ENCODE measurements at regions not wholly inside any gene's neighbourhood (a gene's known extent, or its start where the extent isn't known, plus 50 kb on each side); places are given as distances from the start of the nearest gene placed in this dataset.

DNA sequence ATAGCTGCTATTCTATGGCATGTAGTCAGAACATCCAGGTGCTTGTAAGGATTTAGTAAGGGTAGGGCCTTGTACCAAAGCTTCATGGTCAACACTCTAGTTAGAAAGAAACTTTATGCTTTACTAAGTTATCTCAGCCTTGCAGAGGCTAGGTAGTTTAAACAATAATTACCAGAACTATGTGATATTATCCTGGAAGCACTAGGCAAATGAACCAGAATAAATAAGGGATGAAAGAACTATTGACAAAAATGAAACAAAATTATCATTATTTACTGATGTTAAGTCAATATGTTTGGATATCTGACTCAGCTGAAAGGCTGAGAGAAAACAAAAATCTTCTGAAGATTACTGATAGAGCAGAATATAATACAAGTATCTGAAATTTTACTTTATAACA is 1089.1 kb upstream of the RAG2 start:
- no peaks in the 10 kb centered on the region for H4K20me1 ChIP-seq (ENCODE audit: insufficient read depth, low read length)
- TF ChIP-seq EZH2 (IDR thresholded peaks at IDR 0.05; ENCODE audit: insufficient read depth, low read length), result no peak
- TF ChIP-seq, protein P1, sequence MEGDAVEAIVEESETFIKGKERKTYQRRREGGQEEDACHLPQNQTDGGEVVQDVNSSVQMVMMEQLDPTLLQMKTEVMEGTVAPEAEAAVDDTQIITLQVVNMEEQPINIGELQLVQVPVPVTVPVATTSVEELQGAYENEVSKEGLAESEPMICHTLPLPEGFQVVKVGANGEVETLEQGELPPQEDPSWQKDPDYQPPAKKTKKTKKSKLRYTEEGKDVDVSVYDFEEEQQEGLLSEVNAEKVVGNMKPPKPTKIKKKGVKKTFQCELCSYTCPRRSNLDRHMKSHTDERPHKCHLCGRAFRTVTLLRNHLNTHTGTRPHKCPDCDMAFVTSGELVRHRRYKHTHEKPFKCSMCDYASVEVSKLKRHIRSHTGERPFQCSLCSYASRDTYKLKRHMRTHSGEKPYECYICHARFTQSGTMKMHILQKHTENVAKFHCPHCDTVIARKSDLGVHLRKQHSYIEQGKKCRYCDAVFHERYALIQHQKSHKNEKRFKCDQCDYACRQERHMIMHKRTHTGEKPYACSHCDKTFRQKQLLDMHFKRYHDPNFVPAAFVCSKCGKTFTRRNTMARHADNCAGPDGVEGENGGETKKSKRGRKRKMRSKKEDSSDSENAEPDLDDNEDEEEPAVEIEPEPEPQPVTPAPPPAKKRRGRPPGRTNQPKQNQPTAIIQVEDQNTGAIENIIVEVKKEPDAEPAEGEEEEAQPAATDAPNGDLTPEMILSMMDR (IDR thresholded peaks at IDR 0.05; ENCODE audit: insufficient read depth, low read depth, low read length), result no peak
- no peaks in the 10 kb centered on the region for H3K4me1 Mint-ChIP-seq (ENCODE audit: low read depth, unreplicated experiment)
- H3K9me3 ChIP-seq (ENCODE audit: insufficient read depth, low read depth, low read length), result no peaks in the 10 kb centered on the region
- H3K36me3 ChIP-seq (ENCODE audit: insufficient read depth, low read length), result no peaks in the 10 kb centered on the region
- DNase-seq (ENCODE audit: low read depth) (no peak), FAIRE-seq (no peak)
- H3K27ac ChIP-seq (ENCODE audit: low read depth, low read length), result no peak overlapping the region
- H3K36me3 Mint-ChIP-seq (ENCODE audit: low read depth, unreplicated experiment), result no peaks in the 10 kb centered on the region
- no peak overlapping the region for H2AFZ ChIP-seq (ENCODE audit: low read depth, low read length)
- H3K79me2 ChIP-seq (ENCODE audit: insufficient read depth, low read length), result no peaks in the 10 kb centered on the region
- no peaks in the 10 kb centered on the region for H3K4me1 ChIP-seq (ENCODE audit: insufficient read depth, low read length)
- no peak overlapping the region for H3K27ac Mint-ChIP-seq (ENCODE audit: unreplicated experiment)
- no peaks in the 10 kb centered on the region for H3K27me3 Mint-ChIP-seq (ENCODE audit: low read depth, unreplicated experiment)
- H3K9ac ChIP-seq (ENCODE audit: low read length), result no peak overlapping the region
- no peaks in the 10 kb centered on the region for H3K27me3 ChIP-seq (ENCODE audit: insufficient read depth, low read length)
- H3K4me3 Mint-ChIP-seq (ENCODE audit: unreplicated experiment), result no peak overlapping the region
- H3K4me3 ChIP-seq (ENCODE audit: insufficient read depth, low read depth, low read length), result no peak overlapping the region
- no peaks in the 10 kb centered on the region for H3K9me3 Mint-ChIP-seq (ENCODE audit: unreplicated experiment)
- no peak overlapping the region for H3K4me2 ChIP-seq (ENCODE audit: low read length)

DNA sequence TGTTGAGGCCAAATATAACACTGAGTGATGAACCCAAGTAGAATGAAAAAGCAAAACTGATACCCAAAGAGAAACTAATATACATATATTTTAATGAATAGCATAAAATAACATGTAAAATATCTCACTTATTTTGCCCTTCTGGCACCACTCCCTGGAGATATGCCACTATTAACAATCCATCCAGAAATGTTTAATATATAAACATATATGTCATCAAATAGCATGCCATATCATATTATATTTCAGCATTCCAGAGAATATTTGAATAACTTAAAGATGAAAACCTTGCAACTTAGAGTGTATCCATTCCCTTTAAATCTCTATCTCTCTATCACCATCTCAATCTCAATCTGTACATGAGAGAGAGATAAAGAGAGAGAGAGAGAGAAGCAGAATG is 1073.3 kb upstream of the RAG2 start:
- H3K79me2 ChIP-seq (ENCODE audit: insufficient read depth, low read length), result no peaks in the 10 kb centered on the region
- H3K4me2 ChIP-seq (ENCODE audit: low read length), result no peak overlapping the region
- Mint-ChIP-seq H3K4me3 (ENCODE audit: unreplicated experiment) (no peak overlapping the region), H3K36me3 (ENCODE audit: low read depth, unreplicated experiment) (no peaks in the 10 kb centered on the region), H3K9me3 (ENCODE audit: unreplicated experiment) (no peaks in the 10 kb centered on the region), H3K27ac (ENCODE audit: unreplicated experiment) (no peak overlapping the region), H3K4me1 (ENCODE audit: low read depth, unreplicated experiment) (no peaks in the 10 kb centered on the region), H3K27me3 (ENCODE audit: low read depth, unreplicated experiment) (no peaks in the 10 kb centered on the region)
- no peaks in the 10 kb centered on the region for H3K9me3 ChIP-seq (ENCODE audit: insufficient read depth, low read depth, low read length)
- no peaks in the 10 kb centered on the region for H3K4me1 ChIP-seq (ENCODE audit: insufficient read depth, low read length)
- no peaks in the 10 kb centered on the region for H3K36me3 ChIP-seq (ENCODE audit: insufficient read depth, low read length)
- no peak overlapping the region for H2AFZ ChIP-seq (ENCODE audit: low read depth, low read length)
- DNase-seq (ENCODE audit: low read depth) (no peak), FAIRE-seq (no peak)
- no peak overlapping the region for H3K4me3 ChIP-seq (ENCODE audit: insufficient read depth, low read depth, low read length)
- TF ChIP-seq EZH2 (IDR thresholded peaks at IDR 0.05; ENCODE audit: insufficient read depth, low read length), result no peak
- no peak overlapping the region for H3K27ac ChIP-seq (ENCODE audit: low read depth, low read length)
- no peaks in the 10 kb centered on the region for H4K20me1 ChIP-seq (ENCODE audit: insufficient read depth, low read length)
- no peaks in the 10 kb centered on the region for H3K27me3 ChIP-seq (ENCODE audit: insufficient read depth, low read length)
- H3K9ac ChIP-seq (ENCODE audit: low read length), result no peak overlapping the region

DNA sequence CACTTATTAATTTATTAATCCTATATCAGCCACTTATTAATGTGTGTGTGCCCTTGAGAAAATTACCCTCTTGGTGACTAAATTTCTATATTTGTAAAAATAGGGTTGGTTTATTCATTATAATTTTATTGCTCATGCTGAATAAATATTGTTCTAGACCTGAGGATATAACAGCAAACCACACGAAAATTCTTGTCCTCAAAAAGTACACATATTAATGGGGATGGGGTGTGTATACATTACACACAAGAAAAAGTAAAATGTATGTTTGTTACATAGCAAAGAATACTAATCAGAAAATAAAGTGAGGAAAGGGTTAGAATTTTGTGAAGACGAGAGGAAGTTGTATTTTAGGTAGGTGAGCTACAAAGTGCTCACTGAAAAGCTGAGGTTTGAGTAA is 1068.9 kb upstream of the RAG2 start:
- Mint-ChIP-seq H3K27me3 (ENCODE audit: low read depth, unreplicated experiment) (no peaks in the 10 kb centered on the region), H3K4me1 (ENCODE audit: low read depth, unreplicated experiment) (no peaks in the 10 kb centered on the region), H3K36me3 (ENCODE audit: low read depth, unreplicated experiment) (no peaks in the 10 kb centered on the region), H3K9me3 (ENCODE audit: unreplicated experiment) (no peaks in the 10 kb centered on the region), H3K4me3 (ENCODE audit: unreplicated experiment) (no peak overlapping the region), H3K27ac (ENCODE audit: unreplicated experiment) (no peak overlapping the region)
- H3K4me3 ChIP-seq (ENCODE audit: insufficient read depth, low read depth, low read length), result no peak overlapping the region
- no peaks in the 10 kb centered on the region for H3K9me3 ChIP-seq (ENCODE audit: insufficient read depth, low read depth, low read length)
- DNase-seq (ENCODE audit: low read depth) (no peak), FAIRE-seq (no peak)
- H3K4me2 ChIP-seq (ENCODE audit: low read length), result no peak overlapping the region
- H3K36me3 ChIP-seq (ENCODE audit: insufficient read depth, low read length), result no peaks in the 10 kb centered on the region
- no peak overlapping the region for H3K9ac ChIP-seq (ENCODE audit: low read length)
- H3K79me2 ChIP-seq (ENCODE audit: insufficient read depth, low read length), result no peaks in the 10 kb centered on the region
- H2AFZ ChIP-seq (ENCODE audit: low read depth, low read length), result no peak overlapping the region
- H3K27ac ChIP-seq (ENCODE audit: low read depth, low read length), result no peak overlapping the region
- no peaks in the 10 kb centered on the region for H3K27me3 ChIP-seq (ENCODE audit: insufficient read depth, low read length)
- no peaks in the 10 kb centered on the region for H3K4me1 ChIP-seq (ENCODE audit: insufficient read depth, low read length)
- no peaks in the 10 kb centered on the region for H4K20me1 ChIP-seq (ENCODE audit: insufficient read depth, low read length)
- no peak for TF ChIP-seq EZH2 (IDR thresholded peaks at IDR 0.05; ENCODE audit: insufficient read depth, low read length)
- TF ChIP-seq, protein P1 (IDR thresholded peaks at IDR 0.05; ENCODE audit: insufficient read depth, low read depth, low read length), result no peak
